Spleen (tissue), 11 donors: ENCODE measurements at regions not wholly inside any gene's neighbourhood (a gene's known extent, or its start where the extent isn't known, plus 50 kb on each side); places are given as distances from the start of the nearest gene placed in this dataset.

Experiments used
- DNase-seq: peaks from one replicate; pipeline ENCODE4 v3.0.0-alpha.2; 2020
- H3K27ac ChIP-seq, 8 donors: fragments of 200-600 bp; sonication (generic) in 7 of 8; 1 replicate in 4 of 8; 2 replicates in 4 of 8; pipeline versions ENCODE4 v1.5.0 to v1.8.0; 2016 to 2021; ENCODE audit warnings: inconsistent platforms in 4 of 8, mild to moderate bottlenecking in 4 of 8, moderate library complexity in 1 of 8
- H3K27me3 ChIP-seq, 7 donors: fragments of 200-600 bp; sonication (generic) in 6 of 7; replicated peaks in 1 of 7; 1 replicate in 4 of 7; 2 replicates in 3 of 7; pipeline versions ENCODE4 v1.5.0 to v1.8.0; 2016 to 2021; ENCODE audit warnings: inconsistent platforms in 3 of 7, mild to moderate bottlenecking in 1 of 7
- H3K36me3 ChIP-seq, 6 donors: fragments of 200-600 bp; sonication (generic) in 5 of 6; 1 replicate in 4 of 6; 2 replicates in 2 of 6; pipeline versions ENCODE4 v1.5.0 to v1.8.0; 2016 to 2021; ENCODE audit warnings: inconsistent platforms in 2 of 6
- H3K4me1 ChIP-seq, 6 donors: fragments of 200-600 bp; sonication (generic) in 5 of 6; 1 replicate in 3 of 6; 2 replicates in 3 of 6; pipeline versions ENCODE4 v1.5.0 to v1.8.0; 2016 to 2021; ENCODE audit warnings: inconsistent platforms in 3 of 6
- H3K4me3 ChIP-seq, 8 donors: fragments of 200-600 bp; sonication (generic) in 7 of 8; 1 replicate in 4 of 8; 2 replicates in 4 of 8; pipeline versions ENCODE4 v1.5.0 to v1.8.0; 2016 to 2021; ENCODE audit warnings: inconsistent platforms in 4 of 8, mild to moderate bottlenecking in 4 of 8, moderate library complexity in 2 of 8
- H3K9me3 ChIP-seq, 8 donors: fragments of 200-600 bp; sonication (generic) in 7 of 8; 1 replicate in 4 of 8; 2 replicates in 4 of 8; pipeline versions ENCODE4 v1.5.0 to v1.8.0; 2016 to 2021; ENCODE audit warnings: inconsistent platforms in 4 of 8
- CTCF ChIP-seq, 11 experiments: fragments of 200-600 bp in 7 of 11; fragments of 450-650 bp in 4 of 11; sonication (generic) in 4 of 11; IDR thresholded peaks in 8 of 11; conservative IDR thresholded peaks in 3 of 11; 1 replicate in 7 of 11; 2 replicates in 4 of 11; pipeline versions ENCODE4 v1.4.0 to v1.8.0; 2016 to 2021; ENCODE audit warnings: antibody characterized with exemption in 11 of 11, inconsistent platforms in 4 of 11, mild to moderate bottlenecking in 1 of 11
- POLR2A ChIP-seq, 3 donors: fragments of 450-650 bp; IDR thresholded peaks; one replicate each; pipeline ENCODE4 v1.5.1; 2017; ENCODE audit warnings: antibody characterized with exemption in 3 of 3, mild to moderate bottlenecking in 1 of 3
- POLR2AphosphoS5 ChIP-seq, 3 donors: sonication (generic); formaldehyde crosslinking; IDR thresholded peaks; one replicate each; pipeline ENCODE4 v1.5.1; 2017; ENCODE audit warnings: antibody characterized with exemption in 3 of 3
- WGBS, 5 donors: extraction: QIAGEN DNeasy Blood & Tissue Kit in 3 of 5; methylation state at CpG; one replicate each; pipeline versions ENCODE4 v1.1.5 to v1.1.7; 2013 to 2018; 5-methylcytosine and 5-hydroxymethylcytosine counted together
- intact Hi-C: fragments of 100-400 bp; cut with DNase I; formaldehyde crosslinking; loops from one replicate; pipeline ENCODE4 v1.15.0; 2023; ENCODE audit warnings: low total_unique reads
- donor health status: healthy with polysubstance abuse.
- donor health status: DM: no; HTN: no; CAD: no; lungs with moderate emphysema.
- donor health status: DM: no; HTN: no; CAD: no.
- donor health status: Bipolar disorder and iron deficiency.
- donor health status: healthy.
- donor health status: DM: no; HTN: no; CAD: no.
- donor health status: DM: yes; HTN: yes; CAD: no.

GRCh38 chr12:61810486-61810885 is 449.7 kb upstream of the USP15 start:
- Histone ChIP-seq H3K9me3 (peaks cover 0 to 31% (median 20%) of the 10 kb centered on the region in 8 donors), H3K27me3 (no peaks in the 10 kb centered on the region), H3K4me3 (no peak overlapping the region), H3K36me3 (no peaks in the 10 kb centered on the region), H3K4me1 (no peaks in the 10 kb centered on the region), H3K27ac (no peak overlapping the region)
- TF ChIP-seq CTCF (IDR thresholded peaks at IDR 0.05 in 8 of 11, conservative IDR thresholded peaks at IDR 0.05 in 3 of 11) (no peak), POLR2A (IDR thresholded peaks at IDR 0.05) (no peak), POLR2AphosphoS5 (IDR thresholded peaks at IDR 0.05) (no peak)
- DNase-seq, result no peak
- 84 to 98% (median 95%) methylated on average over 1 of the region's 1 CpG for WGBS, 5 donors
- intact Hi-C loops, result no loop called here

GRCh38 chr12:61821381-61821780 is 438.8 kb upstream of the USP15 start:
- Histone ChIP-seq H3K4me3 (no peak overlapping the region), H3K9me3 (peaks cover 0 to under 1% (median 0%) of the 10 kb centered on the region in 8 donors), H3K36me3 (no peaks in the 10 kb centered on the region), H3K27me3 (no peaks in the 10 kb centered on the region), H3K4me1 (no peaks in the 10 kb centered on the region), H3K27ac (no peak overlapping the region)
- no peak for DNase-seq
- TF ChIP-seq CTCF (IDR thresholded peaks at IDR 0.05 in 8 of 11, conservative IDR thresholded peaks at IDR 0.05 in 3 of 11) (no peak), POLR2A (IDR thresholded peaks at IDR 0.05) (no peak), POLR2AphosphoS5 (IDR thresholded peaks at IDR 0.05) (no peak)
- intact Hi-C loops, result no loop called here

- 83 to 93% (median 87%) methylated on average over 3 of the region's 3 CpGs for WGBS, 5 donors
- Histone ChIP-seq H3K27me3 (no peaks in the 10 kb centered on the region), H3K4me1 (no peaks in the 10 kb centered on the region), H3K27ac (no peak overlapping the region), H3K36me3 (no peaks in the 10 kb centered on the region), H3K4me3 (no peak overlapping the region), H3K9me3 (no peaks in the 10 kb centered on the region)
- intact Hi-C loops, result no loop called here
- TF ChIP-seq POLR2AphosphoS5 (IDR thresholded peaks at IDR 0.05), result no peak
- TF ChIP-seq POLR2A (IDR thresholded peaks at IDR 0.05), result no peak
- no peak for TF ChIP-seq CTCF (IDR thresholded peaks at IDR 0.05 in 8 of 11, conservative IDR thresholded peaks at IDR 0.05 in 3 of 11)
- no peak for DNase-seq
These were observed 437.1 kb upstream of the USP15 start for GRCh38 chr12:61823102-61823501.

- intact Hi-C loops, result no loop called here
These were observed 413.4 kb upstream of the USP15 start for GRCh38 chr12:61846765-61847164.

More at GRCh38 chr12:61846765-61847164, 413.4 kb upstream of the USP15 start:
- 59 to 82% (median 81%) methylated on average over 5 of the region's 5 CpGs for WGBS, 5 donors
- no peak overlapping the region for H3K27ac ChIP-seq
- DNase-seq, result no peak
- TF ChIP-seq POLR2A (IDR thresholded peaks at IDR 0.05), result no peak
- TF ChIP-seq CTCF (IDR thresholded peaks at IDR 0.05 in 8 of 11, conservative IDR thresholded peaks at IDR 0.05 in 3 of 11), result no peak
- TF ChIP-seq POLR2AphosphoS5 (IDR thresholded peaks at IDR 0.05), result no peak
- H3K9me3 ChIP-seq, result peaks cover 0 to 7% (median under 1%) of the 10 kb centered on the region in 8 donors
- H3K27me3 ChIP-seq, result no peaks in the 10 kb centered on the region
- H3K4me1 ChIP-seq, result no peaks in the 10 kb centered on the region
- H3K4me3 ChIP-seq, result no peak overlapping the region
- H3K36me3 ChIP-seq, result no peaks in the 10 kb centered on the region
